Retinal pigment epithelial cell (primary cell): ENCODE measurements at regions not wholly inside any gene's neighbourhood (a gene's known extent, or its start where the extent isn't known, plus 50 kb on each side); places are given as distances from the start of the nearest gene placed in this dataset.

Source experiments
- DNase-seq: peaks from one replicate; pipeline ENCODE4 v3.0.0-alpha.2; 2010; ENCODE audit warnings: low read depth
- H3K4me3 ChIP-seq: 2 replicates; pipeline ENCODE4 v1.5.1; 2011; ENCODE audit warnings: mild to moderate bottlenecking, low read length, control low read depth, moderate library complexity
- TF ChIP-seq, protein P1 (sequence below): conservative IDR thresholded peaks from 2 replicates; pipeline ENCODE4 v1.5.1; 2011; ENCODE audit warnings: low read depth, low read length, control low read depth, inconsistent platforms

DNA sequence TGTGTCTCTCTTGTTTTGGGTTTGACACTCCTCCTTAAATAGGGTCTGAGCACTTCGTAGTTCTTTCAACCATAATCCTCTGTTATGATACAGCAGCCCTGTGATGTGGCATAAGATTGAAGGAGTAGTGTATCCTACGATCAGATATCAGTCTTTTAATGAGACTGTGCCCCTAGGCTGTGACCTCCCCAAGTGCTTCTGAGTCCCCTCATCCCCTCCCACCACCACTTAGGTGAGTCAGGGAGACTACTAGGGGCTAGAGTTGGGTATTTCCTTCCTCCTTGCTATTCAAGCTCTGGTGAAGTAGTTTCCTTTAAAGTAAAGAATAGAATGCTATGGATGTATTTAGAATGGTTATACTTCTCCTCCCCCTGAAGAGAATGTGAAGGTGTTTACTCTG, 637.2 kb upstream of the GRAMD2B start:
- TF ChIP-seq, protein P1, sequence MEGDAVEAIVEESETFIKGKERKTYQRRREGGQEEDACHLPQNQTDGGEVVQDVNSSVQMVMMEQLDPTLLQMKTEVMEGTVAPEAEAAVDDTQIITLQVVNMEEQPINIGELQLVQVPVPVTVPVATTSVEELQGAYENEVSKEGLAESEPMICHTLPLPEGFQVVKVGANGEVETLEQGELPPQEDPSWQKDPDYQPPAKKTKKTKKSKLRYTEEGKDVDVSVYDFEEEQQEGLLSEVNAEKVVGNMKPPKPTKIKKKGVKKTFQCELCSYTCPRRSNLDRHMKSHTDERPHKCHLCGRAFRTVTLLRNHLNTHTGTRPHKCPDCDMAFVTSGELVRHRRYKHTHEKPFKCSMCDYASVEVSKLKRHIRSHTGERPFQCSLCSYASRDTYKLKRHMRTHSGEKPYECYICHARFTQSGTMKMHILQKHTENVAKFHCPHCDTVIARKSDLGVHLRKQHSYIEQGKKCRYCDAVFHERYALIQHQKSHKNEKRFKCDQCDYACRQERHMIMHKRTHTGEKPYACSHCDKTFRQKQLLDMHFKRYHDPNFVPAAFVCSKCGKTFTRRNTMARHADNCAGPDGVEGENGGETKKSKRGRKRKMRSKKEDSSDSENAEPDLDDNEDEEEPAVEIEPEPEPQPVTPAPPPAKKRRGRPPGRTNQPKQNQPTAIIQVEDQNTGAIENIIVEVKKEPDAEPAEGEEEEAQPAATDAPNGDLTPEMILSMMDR: no peak
- no peak overlapping the region for H3K4me3 ChIP-seq
- no peak for DNase-seq

DNA sequence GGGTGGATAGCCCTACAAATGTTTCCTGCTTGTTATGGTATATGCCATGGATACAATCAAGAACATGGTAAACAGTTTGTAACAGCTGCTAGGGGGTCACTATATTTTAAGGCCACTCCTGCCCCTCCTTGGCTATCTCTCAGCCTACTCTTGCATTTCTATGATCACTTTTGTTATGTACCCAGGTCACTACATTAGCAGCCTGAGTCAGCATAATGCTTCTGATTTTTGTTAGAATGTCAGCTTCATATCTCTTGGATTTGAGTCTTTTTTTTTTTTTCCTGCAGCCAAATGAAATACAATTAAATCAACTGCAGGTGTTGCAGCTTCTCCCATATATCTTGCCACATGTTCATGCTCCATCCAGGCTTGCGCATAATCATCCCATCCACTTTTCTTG, 629.7 kb upstream of the GRAMD2B start:
- TF ChIP-seq, protein P1: no peak
- no peak overlapping the region for H3K4me3 ChIP-seq
- no peak for DNase-seq

DNA sequence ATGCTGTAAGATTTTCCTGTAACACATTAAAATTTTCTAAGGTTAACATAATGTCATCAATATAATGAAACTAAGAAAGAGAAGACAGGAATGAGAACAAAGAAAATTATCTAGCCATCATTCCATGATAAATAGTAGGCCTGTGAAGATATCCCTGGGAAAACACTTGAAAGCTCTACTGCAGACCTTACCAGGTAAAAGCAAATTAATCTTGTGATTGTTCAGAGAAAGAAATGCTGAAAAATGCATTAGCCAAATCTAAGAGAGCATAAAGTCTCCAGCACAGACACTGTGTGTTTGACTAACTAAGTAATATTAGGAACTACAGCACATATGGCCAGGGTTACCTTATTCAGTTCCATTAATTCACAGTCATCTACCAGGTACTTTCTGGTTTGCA, 628.3 kb upstream of the GRAMD2B start:
- no peak for DNase-seq
- TF ChIP-seq, protein P1: no peak
- no peak overlapping the region for H3K4me3 ChIP-seq

DNA sequence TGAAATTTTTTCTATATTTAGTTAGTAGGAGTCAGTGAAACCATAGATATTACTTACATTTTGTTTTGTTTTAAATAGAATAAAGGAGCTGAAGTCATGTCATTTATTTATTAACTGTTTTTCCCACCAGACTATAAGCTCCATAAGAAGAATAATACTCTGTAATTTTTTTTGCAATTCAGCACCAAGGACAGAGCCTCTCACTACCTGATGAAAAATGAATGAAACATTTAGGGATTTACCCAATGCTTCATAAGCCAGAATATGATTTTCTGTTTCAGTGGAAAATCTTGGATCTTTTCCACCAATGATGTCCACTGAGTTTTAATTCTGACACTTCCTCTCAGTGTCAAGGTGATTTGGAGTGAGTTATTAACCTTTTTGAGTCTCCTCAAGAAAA, 624.9 kb upstream of the GRAMD2B start:
- TF ChIP-seq, protein P1: no peak
- H3K4me3 ChIP-seq: no peak overlapping the region
- DNase-seq: no peak

DNA sequence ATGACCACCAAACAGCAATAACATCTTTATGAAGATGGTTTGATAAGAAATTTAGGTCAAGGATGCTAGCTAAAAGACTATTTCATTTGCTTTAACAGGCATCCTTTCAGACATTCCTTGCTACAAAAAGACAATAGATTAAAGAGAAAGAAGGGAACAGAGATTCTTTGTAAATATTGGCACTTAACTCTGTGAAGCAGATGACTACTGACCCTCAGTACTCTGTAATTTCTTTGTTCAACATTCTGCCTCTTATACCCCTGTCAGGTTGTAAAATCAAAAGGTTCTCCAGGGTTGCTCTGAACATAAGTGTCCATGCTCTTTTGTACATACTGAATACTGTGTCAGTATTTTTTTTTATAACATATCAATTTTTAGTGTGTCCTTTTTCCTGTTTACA, 610.6 kb upstream of the GRAMD2B start:
- H3K4me3 ChIP-seq: no peak overlapping the region
- no peak for DNase-seq
- TF ChIP-seq, protein P1: no peak

DNA sequence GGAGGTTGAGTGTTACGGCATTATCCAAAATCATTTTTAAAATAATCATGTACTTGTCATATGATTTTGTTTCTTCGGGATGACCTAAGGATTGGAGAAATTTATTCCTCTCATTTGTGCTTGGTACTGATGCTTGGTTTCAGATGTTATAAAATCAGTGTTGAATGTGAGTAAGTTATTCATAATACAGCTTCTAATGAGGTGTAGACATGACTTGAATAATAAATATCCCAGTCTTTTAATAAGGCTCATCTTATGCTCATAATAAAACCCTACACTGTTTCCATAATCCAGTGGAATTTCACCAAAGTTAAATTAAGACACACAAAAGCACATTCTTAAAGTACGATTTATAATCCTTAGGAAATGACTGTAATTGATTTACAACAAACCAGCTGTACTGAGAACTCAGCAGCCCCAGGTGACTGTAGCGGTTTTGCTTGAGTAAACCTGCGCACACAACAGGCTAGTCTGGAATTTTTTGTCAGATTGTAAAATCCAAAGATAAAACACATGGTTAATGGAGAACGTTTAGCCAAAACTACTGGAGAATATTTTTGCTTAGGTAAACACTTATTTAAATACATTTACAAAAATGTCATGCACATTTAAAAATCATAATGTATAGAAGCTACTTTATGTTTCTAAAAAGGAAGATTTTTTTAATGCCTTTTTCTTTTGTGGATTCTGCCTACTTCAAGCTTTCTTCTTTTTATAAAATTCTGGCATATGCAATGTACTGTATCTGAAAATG, 609.8 kb upstream of the GRAMD2B start:
- no peak for DNase-seq
- TF ChIP-seq, protein P1: no peak
- no peak overlapping the region for H3K4me3 ChIP-seq

DNA sequence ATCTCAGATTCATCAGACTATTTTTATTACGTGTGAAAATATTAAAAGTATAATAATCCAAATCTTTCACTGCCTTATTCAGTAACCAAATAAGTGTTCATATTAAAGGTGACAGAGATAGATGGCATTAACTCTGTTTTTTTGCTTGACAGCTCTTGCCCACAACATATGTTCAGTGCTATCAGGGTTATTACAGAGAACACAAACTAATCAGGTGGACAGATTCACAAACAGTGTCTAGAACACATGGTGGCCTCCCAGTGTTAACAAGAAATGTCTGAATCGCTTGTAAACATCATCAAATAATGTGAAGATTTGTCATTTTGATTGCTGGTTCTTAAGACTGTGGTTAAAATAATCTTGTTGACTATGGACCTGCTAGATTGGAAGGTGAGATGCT, 609.1 kb upstream of the GRAMD2B start:
- H3K4me3 ChIP-seq: no peak overlapping the region
- TF ChIP-seq, protein P1: no peak
- DNase-seq: no peak
